ENCODE measurements at regions not wholly inside any gene's neighbourhood (a gene's known extent, or its start where the extent isn't known, plus 50 kb on each side); places are given as distances from the start of the nearest gene placed in this dataset.

GRCh38 chr7:15905251-15906040 lies 219.0 kb upstream of the MEOX2 start:
- no peak for DNase-seq

GRCh38 chr7:15891151-15891881 lies 204.8 kb upstream of the MEOX2 start:
- no peak for DNase-seq

- no peak for DNase-seq
Measured at GRCh38 chr7:15889507-15889906, 203.0 kb upstream of the MEOX2 start.

- DNase-seq = no peak
Measured at GRCh38 chr7:15888090-15888489, 201.6 kb upstream of the MEOX2 start.

GRCh38 chr7:15886626-15887025 lies 200.1 kb upstream of the MEOX2 start:
- no peak for DNase-seq

DNA sequence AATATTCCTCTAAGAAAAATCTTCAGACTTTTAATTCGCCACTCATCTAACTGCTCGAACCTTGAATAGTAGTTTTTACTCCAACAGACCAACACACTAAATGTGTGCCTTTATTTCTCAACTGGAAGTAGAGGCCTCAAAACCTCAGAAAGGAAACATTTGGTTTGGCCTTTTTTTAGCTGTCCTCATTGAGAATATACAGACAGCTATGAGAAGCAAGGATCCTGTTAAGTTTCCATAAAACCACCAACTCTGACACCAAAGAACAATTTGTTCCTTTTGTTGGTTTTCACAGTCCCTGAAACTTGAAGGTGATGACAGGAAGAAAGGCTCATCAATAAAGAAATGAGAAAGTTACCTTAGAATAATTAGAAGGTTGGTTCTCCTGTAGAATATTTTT lies 199.2 kb upstream of the MEOX2 start:
- no peak for DNase-seq

GRCh38 chr7:15874774-15875173 lies 188.3 kb upstream of the MEOX2 start:
- no peak for DNase-seq

DNA sequence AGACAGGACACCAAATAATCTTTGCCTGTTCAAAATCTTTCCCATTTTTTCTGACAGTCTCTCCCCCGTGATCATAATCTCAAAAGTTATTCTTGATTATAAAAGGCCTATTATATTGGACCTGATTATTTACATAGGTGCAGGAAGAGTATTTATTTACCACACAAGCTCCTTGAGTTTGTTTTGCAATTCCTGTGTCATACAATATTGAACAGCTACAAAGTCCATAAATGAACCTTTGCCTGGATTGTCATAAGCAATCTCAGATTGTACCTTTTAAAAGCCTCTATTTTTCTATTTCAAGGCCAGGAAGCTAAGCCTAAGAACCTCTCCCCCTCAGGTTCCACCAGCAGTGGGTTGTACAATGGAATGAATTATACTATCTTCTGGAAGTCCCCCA lies 183.9 kb upstream of the MEOX2 start:
- DNase-seq = no peak

DNA sequence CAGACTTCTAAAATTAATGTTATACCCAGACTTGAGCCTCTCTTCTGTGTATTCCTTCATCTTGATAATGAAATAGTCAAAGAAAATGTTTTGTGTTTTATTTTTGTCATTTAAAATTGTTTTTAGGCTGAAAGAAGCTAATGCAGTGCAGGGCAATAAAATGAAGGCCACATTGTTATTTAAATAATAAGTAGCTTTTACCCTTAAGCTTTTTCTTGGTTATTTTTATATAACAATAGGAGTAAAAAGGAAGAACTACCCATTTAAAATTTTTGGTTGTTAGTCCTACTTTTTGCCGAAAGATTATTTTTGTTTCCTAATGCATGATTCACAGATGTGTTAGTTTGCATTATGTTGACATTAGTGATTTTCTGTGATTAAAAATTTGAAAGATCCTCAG lies 181.0 kb upstream of the MEOX2 start:
- DNase-seq = no peak

GRCh38 chr7:15866753-15867152 lies 180.3 kb upstream of the MEOX2 start:
- DNase-seq = no peak

DNA sequence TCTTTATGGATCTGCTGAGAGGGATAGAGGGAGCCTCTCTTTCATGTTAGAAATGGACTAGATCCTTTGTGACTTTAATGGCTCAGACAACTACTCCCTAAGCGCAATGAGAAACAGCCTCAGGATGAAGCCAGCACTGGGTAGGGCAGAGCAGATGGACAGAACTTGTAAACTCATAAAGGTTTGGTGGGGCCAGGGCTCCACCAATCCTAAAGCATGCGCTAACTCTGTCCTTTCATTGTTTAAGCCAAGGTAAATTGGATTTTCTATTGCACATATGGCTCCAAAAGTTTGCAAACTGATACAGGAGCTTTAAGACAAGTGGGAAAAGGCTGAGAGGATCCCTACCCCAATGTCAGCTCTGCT lies 178.1 kb upstream of the MEOX2 start:
- no peak for DNase-seq

GRCh38 chr7:15863951-15864625 lies 177.6 kb upstream of the MEOX2 start:
- no peak for DNase-seq

GRCh38 chr7:15862781-15863165 lies 176.3 kb upstream of the MEOX2 start:
- no peak for DNase-seq

DNA sequence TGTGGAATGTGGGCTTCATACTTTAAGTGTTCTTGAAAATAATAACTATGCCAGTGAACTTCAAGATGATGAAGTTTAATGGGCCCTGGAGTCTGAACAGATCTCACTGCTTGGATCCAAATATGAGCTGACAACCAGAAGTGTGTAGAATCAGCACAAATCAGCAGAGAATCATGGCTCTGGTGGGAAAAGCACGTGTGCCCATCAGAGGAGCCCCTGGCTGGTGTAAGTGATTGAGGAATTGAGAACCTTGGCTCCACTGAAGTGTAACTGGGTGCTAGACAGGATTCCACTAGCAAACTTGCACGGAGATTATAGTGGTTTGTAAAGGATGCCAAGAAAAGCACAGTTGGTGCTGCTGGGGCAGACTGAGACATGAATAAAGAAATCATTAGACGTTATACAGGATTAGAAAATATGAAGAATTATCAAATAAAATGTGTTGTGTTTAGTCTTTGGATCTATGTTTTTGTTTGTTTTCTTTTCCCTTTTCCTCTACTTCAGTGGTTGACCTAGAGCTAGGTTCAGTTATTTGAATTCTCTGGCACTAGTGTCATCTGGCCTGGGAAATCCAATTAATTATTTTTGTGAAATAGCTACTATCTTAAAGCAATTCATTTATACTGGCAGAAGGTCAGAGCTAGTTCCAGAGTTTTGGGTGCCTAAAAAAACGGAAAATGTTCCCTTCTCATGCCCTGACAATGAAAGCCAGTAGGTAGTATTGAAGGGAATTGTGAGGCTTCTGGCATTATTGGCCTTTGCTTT lies 175.7 kb upstream of the MEOX2 start:
- DNase-seq = no peak

- no peak for DNase-seq
Measured at GRCh38 chr7:15860264-15860949, 173.9 kb upstream of the MEOX2 start.

- no peak for DNase-seq
Measured at GRCh38 chr7:15857026-15857425, 170.5 kb upstream of the MEOX2 start.

DNA sequence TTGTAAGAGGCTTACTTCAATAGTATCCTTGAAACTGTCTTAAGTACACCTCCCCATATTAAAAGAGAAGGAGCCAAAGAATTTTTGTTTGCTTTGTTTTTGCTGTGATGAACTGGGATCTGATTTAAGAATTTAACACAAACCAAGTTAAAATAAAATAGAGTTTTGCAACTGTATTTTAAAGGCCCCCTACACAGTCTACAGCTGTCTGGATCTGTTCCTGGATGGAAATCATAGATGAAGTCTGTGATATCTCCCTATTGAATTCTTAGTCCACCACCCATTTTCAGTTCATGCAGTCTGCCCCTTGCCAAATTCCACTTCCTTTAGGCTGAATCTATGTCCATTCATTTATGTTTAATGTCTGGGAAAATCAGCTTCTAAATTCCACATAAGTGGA lies 169.8 kb upstream of the MEOX2 start:
- no peak for DNase-seq

DNA sequence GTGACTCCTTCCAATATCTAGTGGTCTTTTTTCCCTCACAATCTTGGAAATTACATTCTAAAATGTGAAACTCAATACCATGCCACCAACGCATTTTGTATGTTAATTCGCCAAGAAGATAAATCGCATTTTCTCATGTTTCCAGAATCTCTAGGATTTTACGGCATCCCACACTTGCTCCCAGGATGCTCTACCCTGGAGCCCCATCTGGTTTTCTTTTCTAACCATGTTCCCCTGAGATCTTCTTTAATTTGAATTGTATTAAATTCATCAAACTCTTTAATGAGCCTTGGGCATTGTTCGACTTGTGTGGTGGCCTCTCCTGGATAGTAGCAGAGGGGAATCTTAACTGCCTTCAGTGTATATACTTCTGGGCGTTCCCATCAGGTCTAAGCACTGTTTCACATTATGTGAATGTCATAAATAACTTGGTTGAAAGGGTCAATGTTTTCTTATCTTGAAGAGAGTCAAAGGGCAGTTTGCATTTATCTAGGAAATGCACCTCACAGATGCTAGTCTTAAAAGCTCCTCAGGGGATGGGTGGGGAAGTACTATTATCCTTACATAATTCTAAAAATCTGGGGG lies 169.1 kb upstream of the MEOX2 start:
- DNase-seq = no peak

- no peak for DNase-seq
Measured at GRCh38 chr7:15854841-15855524, 168.5 kb upstream of the MEOX2 start.

DNA sequence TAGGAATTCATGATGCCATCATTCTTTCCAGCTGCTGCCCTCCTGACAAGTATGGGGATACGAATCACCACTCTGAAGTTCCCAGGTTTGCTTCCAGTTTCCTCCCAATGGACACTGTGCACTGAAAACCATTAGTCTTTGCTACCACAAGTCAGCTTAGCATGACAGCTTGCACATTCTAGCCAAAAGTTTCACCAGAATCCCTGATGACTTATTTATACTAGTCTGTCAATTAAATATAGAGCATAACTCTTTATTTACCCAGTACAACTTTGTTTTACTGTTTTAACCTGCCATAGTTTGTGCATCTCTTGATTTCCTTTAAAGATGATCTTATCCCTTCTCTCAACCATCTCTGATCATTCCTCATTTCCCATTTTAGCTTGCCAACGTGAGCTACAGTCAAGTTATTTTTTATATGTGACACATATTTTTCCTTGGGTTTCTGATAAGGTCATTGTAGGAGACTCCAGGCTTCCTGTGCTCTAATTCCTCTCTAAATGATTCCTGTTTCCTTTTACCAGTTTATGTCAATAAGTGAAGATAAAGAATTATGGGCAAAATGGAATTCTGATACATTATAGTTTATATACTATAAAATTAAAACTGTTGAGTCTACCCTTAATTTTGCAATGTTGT lies 167.5 kb upstream of the MEOX2 start:
- DNase-seq = no peak

DNA sequence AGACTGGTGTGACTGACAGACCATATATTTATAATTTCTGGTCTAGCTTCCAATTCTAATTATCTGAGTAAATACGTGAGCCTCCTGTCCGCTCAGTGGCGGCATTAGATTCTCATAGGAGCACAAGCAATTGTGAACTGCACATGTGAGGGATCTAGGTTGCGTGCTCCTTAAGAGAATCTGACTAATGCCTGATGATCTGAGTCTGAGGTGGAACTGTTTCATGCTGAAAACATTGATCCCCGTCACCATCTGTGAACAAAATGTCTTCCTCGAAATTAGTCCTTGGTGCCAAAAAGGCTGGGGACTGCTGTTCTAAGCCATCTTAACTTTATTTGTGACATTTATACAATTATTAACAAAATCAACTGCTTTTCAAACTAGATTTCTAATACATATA lies 164.7 kb upstream of the MEOX2 start:
- DNase-seq = no peak

Data from NCI-H510A treated with DMSO at 0.1 percent for 48 hours (cell line).